ENCODE measurements at regions not wholly inside any gene's neighbourhood (a gene's known extent, or its start where the extent isn't known, plus 50 kb on each side); places are given as distances from the start of the nearest gene placed in this dataset.

GRCh38 chr10:118412132-118412760, 70.1 kb upstream of the FAM204A start:
- DNase-seq, result no peak

DNA sequence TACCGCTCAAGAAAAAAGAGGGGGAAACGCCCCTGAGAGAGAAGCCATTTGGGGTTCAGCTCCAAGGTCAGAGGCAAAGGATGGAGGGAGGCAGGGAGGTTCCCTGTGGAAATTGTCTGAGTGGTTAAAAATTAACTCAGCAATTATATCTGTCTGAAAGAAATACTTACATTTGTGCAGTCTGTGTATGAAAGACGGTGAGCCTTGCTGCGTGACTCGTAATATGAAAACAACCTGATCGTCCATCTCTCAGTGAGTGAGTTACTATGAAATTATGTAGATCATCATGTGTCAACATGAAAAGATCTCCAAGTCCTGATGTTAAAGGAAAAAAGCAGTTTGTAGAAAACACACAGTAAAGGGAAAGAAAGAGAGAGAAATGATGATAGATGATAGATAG, 67.2 kb upstream of the FAM204A start:
- DNase-seq, result no peak

DNA sequence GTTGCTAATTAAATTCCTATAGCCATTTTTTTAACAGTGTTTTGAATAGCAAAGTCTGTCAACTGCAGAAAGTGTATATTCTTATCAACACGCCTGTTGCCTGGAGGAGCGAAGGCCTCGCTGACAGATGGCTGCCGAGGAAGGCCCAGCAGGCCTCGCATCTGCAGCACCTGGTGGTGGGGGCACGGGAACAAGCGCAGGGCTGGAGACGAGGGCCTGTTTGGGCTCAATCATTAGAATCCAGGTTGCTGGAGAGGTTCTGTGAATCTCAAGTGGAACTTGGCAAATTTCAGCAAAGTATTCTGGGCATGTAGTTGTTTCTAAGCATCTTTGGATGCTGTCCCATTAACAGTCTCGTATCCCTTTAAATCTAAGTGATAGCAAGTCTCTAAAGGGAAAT, 66.1 kb upstream of the FAM204A start:
- DNase-seq, result no peak

DNA sequence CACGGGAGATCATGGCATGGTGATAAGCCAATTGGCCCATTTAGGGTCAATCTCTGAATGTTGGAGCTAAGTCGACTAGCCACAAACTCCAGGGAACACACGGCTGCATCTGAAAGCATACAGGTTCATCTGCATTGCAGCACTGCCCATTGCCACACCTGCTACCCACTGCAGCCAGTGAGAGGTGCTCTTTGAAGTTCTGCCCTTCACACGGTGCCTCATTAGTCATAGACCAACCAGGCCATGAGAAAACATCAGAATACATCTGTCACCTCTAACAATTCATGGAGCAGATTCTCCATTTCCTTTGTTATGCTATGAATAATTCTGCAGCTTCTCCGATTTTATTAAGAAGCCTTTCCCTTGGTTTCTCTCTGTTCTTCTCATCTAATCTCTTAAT, 65.7 kb upstream of the FAM204A start:
- no peak for DNase-seq

- DNase-seq, result no peak
Measured at GRCh38 chr10:118407026-118407425, 64.9 kb upstream of the FAM204A start.

DNA sequence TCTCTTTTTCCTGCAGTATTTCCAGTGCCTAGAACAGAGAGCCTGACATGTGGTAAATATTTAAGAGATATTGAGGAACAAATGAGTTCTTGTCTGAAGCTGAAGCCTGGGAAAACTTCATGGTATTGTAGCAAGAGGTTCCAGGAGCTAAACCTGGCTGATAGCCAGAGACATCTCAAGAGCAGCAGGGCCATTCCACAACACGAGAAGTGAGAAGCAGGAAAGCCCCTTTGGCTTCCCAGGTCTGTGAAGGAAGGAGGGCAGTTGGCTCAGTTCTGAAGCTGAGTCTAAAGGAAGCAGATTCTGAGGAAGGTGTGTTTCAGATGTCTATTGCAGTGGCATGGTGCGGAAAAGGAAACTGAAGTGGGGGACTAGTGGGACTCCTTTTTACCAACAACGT, 63.8 kb upstream of the FAM204A start:
- peak; percentile 8 for DNase-seq

GRCh38 chr10:118403967-118404366, 61.8 kb upstream of the FAM204A start:
- no peak for DNase-seq

GRCh38 chr10:118401708-118402193, 59.6 kb upstream of the FAM204A start:
- no peak for DNase-seq

DNA sequence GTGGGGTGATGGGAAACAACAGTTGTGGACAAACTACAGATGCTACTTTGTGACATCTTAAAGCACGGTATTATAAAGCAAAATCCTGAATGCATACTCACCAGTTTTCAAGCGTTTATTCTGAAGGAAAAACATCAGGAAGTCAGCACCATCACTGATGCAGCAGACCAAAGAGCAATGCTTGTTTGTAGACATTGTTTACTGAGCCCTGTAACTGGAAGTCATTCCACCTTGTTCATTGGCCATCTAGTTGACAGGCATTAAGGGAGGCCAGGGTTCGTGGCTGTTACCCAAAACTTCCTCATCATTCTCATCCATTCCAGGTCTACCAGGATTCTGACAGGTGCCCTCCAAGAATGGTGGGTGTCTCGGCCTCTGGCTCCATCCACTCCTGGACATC, 55.3 kb upstream of the FAM204A start:
- no peak for DNase-seq

DNA sequence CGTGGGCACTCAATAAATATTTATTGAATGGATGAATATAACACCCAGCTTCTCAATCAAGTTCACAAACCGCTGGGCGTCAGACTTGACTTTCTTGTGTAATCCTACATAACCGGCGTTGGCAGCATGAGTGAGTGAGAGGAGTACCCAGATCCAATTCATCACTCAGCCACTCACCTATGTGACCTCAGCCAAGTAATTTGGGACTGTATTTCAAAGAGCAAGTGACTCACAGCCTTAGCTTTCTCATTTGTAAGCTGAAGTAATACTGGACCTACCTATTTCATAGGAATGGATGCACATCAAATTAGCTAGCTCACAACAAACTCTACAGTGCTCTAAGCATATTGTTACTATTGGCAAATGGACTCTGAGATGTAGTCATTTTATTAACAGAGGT, 53.8 kb upstream of the FAM204A start:
- no peak for DNase-seq

DNA sequence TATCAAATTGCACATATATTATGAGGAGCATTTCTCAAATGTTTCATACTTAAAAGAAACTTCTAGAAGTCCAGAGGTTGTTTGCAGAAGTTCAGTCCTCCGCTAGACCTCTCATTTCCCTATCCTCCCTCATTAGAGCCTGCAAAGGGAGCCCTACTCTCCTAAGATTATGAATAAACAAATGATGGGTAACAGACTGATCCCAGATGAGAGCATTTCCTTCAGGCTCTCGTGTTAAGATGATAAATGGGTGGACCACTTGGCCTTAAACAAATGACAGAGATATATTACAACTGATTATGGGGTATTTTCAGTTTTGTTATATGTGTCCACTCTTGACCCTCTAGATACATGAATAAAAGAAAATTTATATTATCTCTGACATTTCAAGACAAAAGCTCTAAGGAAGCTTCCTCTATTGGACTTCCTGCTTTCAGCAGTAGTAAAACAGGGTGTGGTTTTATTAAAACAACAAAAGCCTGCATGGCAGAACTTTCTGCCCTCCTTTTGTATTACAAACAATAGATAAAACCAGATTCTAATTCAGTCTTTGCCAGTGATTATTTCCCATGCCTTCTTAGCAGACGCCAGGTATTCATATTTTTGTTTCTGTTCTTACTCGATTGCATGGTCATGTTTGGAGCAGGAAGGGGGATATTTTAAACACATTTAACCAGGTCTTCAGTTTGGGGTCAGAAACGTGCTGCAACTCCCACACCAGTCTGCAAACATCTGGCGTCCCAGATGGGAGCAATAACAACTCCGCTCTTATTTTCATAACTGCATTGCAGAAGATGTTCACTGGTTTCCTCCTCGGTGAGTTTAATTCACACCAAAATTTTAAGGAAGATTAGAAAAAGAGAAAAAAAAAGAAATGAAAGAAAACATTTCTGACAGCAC, 52.4 kb upstream of the FAM204A start:
- DNase-seq, result no peak

DNA sequence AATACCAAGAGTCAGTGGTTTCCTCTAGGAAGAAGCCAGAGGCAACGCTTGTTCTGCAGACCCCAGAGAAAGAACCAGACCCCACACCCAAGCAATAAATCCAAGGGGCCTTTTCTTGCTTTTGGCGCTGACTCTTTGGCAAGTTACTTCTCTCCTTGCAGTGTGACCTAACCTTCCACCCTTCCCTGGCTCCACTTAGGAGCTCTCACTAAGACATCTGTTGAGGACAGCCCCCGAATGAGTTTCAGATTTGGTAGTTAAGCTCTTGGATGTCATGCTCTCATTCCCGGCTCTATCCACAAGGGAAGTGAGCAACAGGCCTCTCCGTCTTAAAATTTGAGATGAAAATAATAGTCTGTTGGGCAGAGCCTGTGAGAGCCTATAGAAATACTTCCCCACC, 50.6 kb upstream of the FAM204A start:
- DNase-seq, result no peak

Measured in dermis blood vessel endothelial cell (primary cell).